ENCODE measurements at regions not wholly inside any gene's neighbourhood (a gene's known extent, or its start where the extent isn't known, plus 50 kb on each side); places are given as distances from the start of the nearest gene placed in this dataset.

GRCh38 chr9:86860006-86860405, 87.3 kb downstream of the GAS1 start:
- Histone ChIP-seq H3K9me3 (ENCODE audit: control insufficient read depth, low read length) (no peaks in the 10 kb centered on the region), H3K36me3 (ENCODE audit: control insufficient read depth in 1 of 2, insufficient read depth in 2 of 2, low read length in 1 of 2) (no peaks in the 10 kb centered on the region), H3K27me3 (ENCODE audit: control insufficient read depth in 1 of 2, insufficient read depth in 2 of 2, low read length in 1 of 2) (no peaks in the 10 kb centered on the region), H3K4me3 (ENCODE audit: low read length in 2 of 2) (no peak overlapping the region), H3K4me1 (ENCODE audit: control insufficient read depth in 1 of 2, insufficient read depth in 2 of 2, low read length in 2 of 2) (no peaks in the 10 kb centered on the region), H3K27ac (ENCODE audit: low read depth in 1 of 2, low read length in 2 of 2) (no peak overlapping the region)
- intact Hi-C loops (cut with DNase I), result no loop called here
- no peak for ATAC-seq (ENCODE audit: low FRiP score)
- DNase-seq, result no peak
- 64 to 74% methylated on average over 6 of the region's 6 CpGs for WGBS, 2 donors

- intact Hi-C loops (cut with DNase I), result no loop called here
- Histone ChIP-seq H3K27ac (ENCODE audit: low read depth in 1 of 2, low read length in 2 of 2) (no peak overlapping the region), H3K9me3 (ENCODE audit: control insufficient read depth, low read length) (no peaks in the 10 kb centered on the region), H3K36me3 (ENCODE audit: control insufficient read depth in 1 of 2, insufficient read depth in 2 of 2, low read length in 1 of 2) (no peaks in the 10 kb centered on the region), H3K27me3 (ENCODE audit: control insufficient read depth in 1 of 2, insufficient read depth in 2 of 2, low read length in 1 of 2) (no peaks in the 10 kb centered on the region), H3K4me1 (ENCODE audit: control insufficient read depth in 1 of 2, insufficient read depth in 2 of 2, low read length in 2 of 2) (no peaks in the 10 kb centered on the region), H3K4me3 (ENCODE audit: low read length in 2 of 2) (no peak overlapping the region)
- 92 to 96% methylated on average over 3 of the region's 3 CpGs for WGBS, 2 donors
- no peak for ATAC-seq (ENCODE audit: low FRiP score)
- no peak for DNase-seq
Observed at GRCh38 chr9:86859056-86859455, 88.2 kb downstream of the GAS1 start.

GRCh38 chr9:86858009-86858408, 89.3 kb downstream of the GAS1 start:
- WGBS, 2 donors, result 29 to 40% methylated on average over 1 of the region's 1 CpG
- no peak overlapping the region for H3K4me3 ChIP-seq (ENCODE audit: low read length in 2 of 2)
- DNase-seq, result no peak
- H3K36me3 ChIP-seq (ENCODE audit: control insufficient read depth in 1 of 2, insufficient read depth in 2 of 2, low read length in 1 of 2), result no peaks in the 10 kb centered on the region
- no peaks in the 10 kb centered on the region for H3K9me3 ChIP-seq (ENCODE audit: control insufficient read depth, low read length)
- no peak overlapping the region for H3K27ac ChIP-seq (ENCODE audit: low read depth in 1 of 2, low read length in 2 of 2)
- no peak for ATAC-seq (ENCODE audit: low FRiP score)
- no peaks in the 10 kb centered on the region for H3K4me1 ChIP-seq (ENCODE audit: control insufficient read depth in 1 of 2, insufficient read depth in 2 of 2, low read length in 2 of 2)
- H3K27me3 ChIP-seq (ENCODE audit: control insufficient read depth in 1 of 2, insufficient read depth in 2 of 2, low read length in 1 of 2), result no peaks in the 10 kb centered on the region
- intact Hi-C loops (cut with DNase I), result no loop called here

GRCh38 chr9:86856259-86856658, 91.0 kb downstream of the GAS1 start:
- H3K9me3 ChIP-seq (ENCODE audit: control insufficient read depth, low read length), result no peaks in the 10 kb centered on the region
- WGBS, 2 donors, result 95 to 99% methylated on average over 3 of the region's 3 CpGs
- ATAC-seq (ENCODE audit: low FRiP score) (no peak), DNase-seq (no peak)
- H3K4me1 ChIP-seq (ENCODE audit: control insufficient read depth in 1 of 2, insufficient read depth in 2 of 2, low read length in 2 of 2), result no peaks in the 10 kb centered on the region
- intact Hi-C loops (cut with DNase I), result no loop called here
- no peaks in the 10 kb centered on the region for H3K27me3 ChIP-seq (ENCODE audit: control insufficient read depth in 1 of 2, insufficient read depth in 2 of 2, low read length in 1 of 2)
- no peaks in the 10 kb centered on the region for H3K36me3 ChIP-seq (ENCODE audit: control insufficient read depth in 1 of 2, insufficient read depth in 2 of 2, low read length in 1 of 2)
- H3K4me3 ChIP-seq (ENCODE audit: low read length in 2 of 2), result no peak overlapping the region
- H3K27ac ChIP-seq (ENCODE audit: low read depth in 1 of 2, low read length in 2 of 2), result no peak overlapping the region

- ATAC-seq (ENCODE audit: low FRiP score), result no peak
Observed at GRCh38 chr9:86854898-86855523, 92.3 kb downstream of the GAS1 start.

GRCh38 chr9:86846656-86847055, 100.7 kb downstream of the GAS1 start:
- H3K4me3 ChIP-seq (ENCODE audit: low read length in 2 of 2), result no peak overlapping the region
- H3K9me3 ChIP-seq (ENCODE audit: control insufficient read depth, low read length), result no peaks in the 10 kb centered on the region
- intact Hi-C loops (cut with DNase I), result no loop called here
- H3K27me3 ChIP-seq (ENCODE audit: control insufficient read depth in 1 of 2, insufficient read depth in 2 of 2, low read length in 1 of 2), result peaks cover 0 to 1% of the 10 kb centered on the region in 2 donors
- H3K36me3 ChIP-seq (ENCODE audit: control insufficient read depth in 1 of 2, insufficient read depth in 2 of 2, low read length in 1 of 2), result no peaks in the 10 kb centered on the region
- WGBS, 2 donors, result 77 to 89% methylated on average over 5 of the region's 5 CpGs
- no peaks in the 10 kb centered on the region for H3K4me1 ChIP-seq (ENCODE audit: control insufficient read depth in 1 of 2, insufficient read depth in 2 of 2, low read length in 2 of 2)
- no peak overlapping the region for H3K27ac ChIP-seq (ENCODE audit: low read depth in 1 of 2, low read length in 2 of 2)
- DNase-seq (no peak), ATAC-seq (ENCODE audit: low FRiP score) (no peak)

More at GRCh38 chr9:86854898-86855523, 92.3 kb downstream of the GAS1 start:
- H3K4me1 ChIP-seq (ENCODE audit: control insufficient read depth in 1 of 2, insufficient read depth in 2 of 2, low read length in 2 of 2), result no peaks in the 10 kb centered on the region
- WGBS, 2 donors, result 36 to 43% methylated on average over 5 of the region's 5 CpGs
- DNase-seq, result no peak
- intact Hi-C loops (cut with DNase I), result no loop called here
- H3K9me3 ChIP-seq (ENCODE audit: control insufficient read depth, low read length), result no peaks in the 10 kb centered on the region
- H3K4me3 ChIP-seq (ENCODE audit: low read length in 2 of 2), result no peak overlapping the region
- no peak overlapping the region for H3K27ac ChIP-seq (ENCODE audit: low read depth in 1 of 2, low read length in 2 of 2)
- H3K27me3 ChIP-seq (ENCODE audit: control insufficient read depth in 1 of 2, insufficient read depth in 2 of 2, low read length in 1 of 2), result no peaks in the 10 kb centered on the region
- H3K36me3 ChIP-seq (ENCODE audit: control insufficient read depth in 1 of 2, insufficient read depth in 2 of 2, low read length in 1 of 2), result no peaks in the 10 kb centered on the region

- no peak for DNase-seq
- no peak for ATAC-seq (ENCODE audit: low FRiP score)
Observed at GRCh38 chr9:86843206-86843605, 104.1 kb downstream of the GAS1 start.

GRCh38 chr9:86842573-86842972, 104.7 kb downstream of the GAS1 start:
- peaks cover 0 to 1% of the 10 kb centered on the region in 2 donors for H3K27me3 ChIP-seq (ENCODE audit: control insufficient read depth in 1 of 2, insufficient read depth in 2 of 2, low read length in 1 of 2)
- no peak overlapping the region for H3K27ac ChIP-seq (ENCODE audit: low read depth in 1 of 2, low read length in 2 of 2)
- H3K9me3 ChIP-seq (ENCODE audit: control insufficient read depth, low read length), result no peaks in the 10 kb centered on the region
- no peaks in the 10 kb centered on the region for H3K4me1 ChIP-seq (ENCODE audit: control insufficient read depth in 1 of 2, insufficient read depth in 2 of 2, low read length in 2 of 2)
- intact Hi-C loops (cut with DNase I), result no loop called here
- DNase-seq (no peak), ATAC-seq (ENCODE audit: low FRiP score) (no peak)
- 47 to 50% methylated on average over 6 of the region's 6 CpGs for WGBS, 2 donors
- H3K4me3 ChIP-seq (ENCODE audit: low read length in 2 of 2), result no peak overlapping the region
- no peaks in the 10 kb centered on the region for H3K36me3 ChIP-seq (ENCODE audit: control insufficient read depth in 1 of 2, insufficient read depth in 2 of 2, low read length in 1 of 2)

More at GRCh38 chr9:86843206-86843605, 104.1 kb downstream of the GAS1 start:
- Histone ChIP-seq H3K4me3 (ENCODE audit: low read length in 2 of 2) (no peak overlapping the region), H3K27ac (ENCODE audit: low read depth in 1 of 2, low read length in 2 of 2) (no peak overlapping the region), H3K27me3 (ENCODE audit: control insufficient read depth in 1 of 2, insufficient read depth in 2 of 2, low read length in 1 of 2) (peaks cover 0 to 1% of the 10 kb centered on the region in 2 donors), H3K36me3 (ENCODE audit: control insufficient read depth in 1 of 2, insufficient read depth in 2 of 2, low read length in 1 of 2) (no peaks in the 10 kb centered on the region), H3K9me3 (ENCODE audit: control insufficient read depth, low read length) (no peaks in the 10 kb centered on the region), H3K4me1 (ENCODE audit: control insufficient read depth in 1 of 2, insufficient read depth in 2 of 2, low read length in 2 of 2) (no peaks in the 10 kb centered on the region)
- intact Hi-C loops (cut with DNase I), result no loop called here
- WGBS, 2 donors, result 13 to 21% methylated on average over 1 of the region's 1 CpG

- no peaks in the 10 kb centered on the region for H3K36me3 ChIP-seq (ENCODE audit: control insufficient read depth in 1 of 2, insufficient read depth in 2 of 2, low read length in 1 of 2)
- ATAC-seq (ENCODE audit: low FRiP score), result no peak
- no peaks in the 10 kb centered on the region for H3K4me1 ChIP-seq (ENCODE audit: control insufficient read depth in 1 of 2, insufficient read depth in 2 of 2, low read length in 2 of 2)
- peaks cover 0 to 1% of the 10 kb centered on the region in 2 donors for H3K27me3 ChIP-seq (ENCODE audit: control insufficient read depth in 1 of 2, insufficient read depth in 2 of 2, low read length in 1 of 2)
- intact Hi-C loops (cut with DNase I), result no loop called here
- H3K9me3 ChIP-seq (ENCODE audit: control insufficient read depth, low read length), result no peaks in the 10 kb centered on the region
- H3K4me3 ChIP-seq (ENCODE audit: low read length in 2 of 2), result no peak overlapping the region
- WGBS, 2 donors, result 95 to 96% methylated on average over 3 of the region's 3 CpGs
- H3K27ac ChIP-seq (ENCODE audit: low read depth in 1 of 2, low read length in 2 of 2), result no peak overlapping the region
- no peak for DNase-seq
Observed at GRCh38 chr9:86839522-86839921, 107.8 kb downstream of the GAS1 start.
